ENCODE measurements at regions not wholly inside any gene's neighbourhood (a gene's known extent, or its start where the extent isn't known, plus 50 kb on each side); places are given as distances from the start of the nearest gene placed in this dataset.

DNA sequence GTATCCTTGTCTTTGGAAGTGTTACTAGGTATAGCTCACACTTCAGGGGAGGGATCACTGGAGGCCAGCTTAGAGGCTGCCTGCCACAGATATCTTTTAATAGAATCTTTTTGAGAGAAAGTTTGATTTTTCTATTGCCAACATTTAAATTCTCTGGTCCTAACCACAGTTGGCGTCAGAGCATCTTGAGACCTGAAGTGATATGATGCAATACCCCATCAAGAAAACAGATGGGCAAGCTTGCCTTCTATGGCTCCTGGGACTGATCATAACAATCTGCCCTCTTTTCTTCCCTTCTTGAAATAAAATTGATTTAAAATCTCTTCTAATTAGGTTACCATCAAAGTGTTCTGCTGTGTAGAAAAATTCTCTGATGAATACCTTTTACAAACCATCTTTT is 105.5 kb upstream of the ACKR3 start (continued):
- no peak for TF ChIP-seq FOXK2 (IDR thresholded peaks at IDR 0.05)
- TF ChIP-seq, protein P1, sequence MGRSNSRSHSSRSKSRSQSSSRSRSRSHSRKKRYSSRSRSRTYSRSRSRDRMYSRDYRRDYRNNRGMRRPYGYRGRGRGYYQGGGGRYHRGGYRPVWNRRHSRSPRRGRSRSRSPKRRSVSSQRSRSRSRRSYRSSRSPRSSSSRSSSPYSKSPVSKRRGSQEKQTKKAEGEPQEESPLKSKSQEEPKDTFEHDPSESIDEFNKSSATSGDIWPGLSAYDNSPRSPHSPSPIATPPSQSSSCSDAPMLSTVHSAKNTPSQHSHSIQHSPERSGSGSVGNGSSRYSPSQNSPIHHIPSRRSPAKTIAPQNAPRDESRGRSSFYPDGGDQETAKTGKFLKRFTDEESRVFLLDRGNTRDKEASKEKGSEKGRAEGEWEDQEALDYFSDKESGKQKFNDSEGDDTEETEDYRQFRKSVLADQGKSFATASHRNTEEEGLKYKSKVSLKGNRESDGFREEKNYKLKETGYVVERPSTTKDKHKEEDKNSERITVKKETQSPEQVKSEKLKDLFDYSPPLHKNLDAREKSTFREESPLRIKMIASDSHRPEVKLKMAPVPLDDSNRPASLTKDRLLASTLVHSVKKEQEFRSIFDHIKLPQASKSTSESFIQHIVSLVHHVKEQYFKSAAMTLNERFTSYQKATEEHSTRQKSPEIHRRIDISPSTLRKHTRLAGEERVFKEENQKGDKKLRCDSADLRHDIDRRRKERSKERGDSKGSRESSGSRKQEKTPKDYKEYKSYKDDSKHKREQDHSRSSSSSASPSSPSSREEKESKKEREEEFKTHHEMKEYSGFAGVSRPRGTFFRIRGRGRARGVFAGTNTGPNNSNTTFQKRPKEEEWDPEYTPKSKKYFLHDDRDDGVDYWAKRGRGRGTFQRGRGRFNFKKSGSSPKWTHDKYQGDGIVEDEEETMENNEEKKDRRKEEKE (IDR thresholded peaks at IDR 0.05): no peak

DNA sequence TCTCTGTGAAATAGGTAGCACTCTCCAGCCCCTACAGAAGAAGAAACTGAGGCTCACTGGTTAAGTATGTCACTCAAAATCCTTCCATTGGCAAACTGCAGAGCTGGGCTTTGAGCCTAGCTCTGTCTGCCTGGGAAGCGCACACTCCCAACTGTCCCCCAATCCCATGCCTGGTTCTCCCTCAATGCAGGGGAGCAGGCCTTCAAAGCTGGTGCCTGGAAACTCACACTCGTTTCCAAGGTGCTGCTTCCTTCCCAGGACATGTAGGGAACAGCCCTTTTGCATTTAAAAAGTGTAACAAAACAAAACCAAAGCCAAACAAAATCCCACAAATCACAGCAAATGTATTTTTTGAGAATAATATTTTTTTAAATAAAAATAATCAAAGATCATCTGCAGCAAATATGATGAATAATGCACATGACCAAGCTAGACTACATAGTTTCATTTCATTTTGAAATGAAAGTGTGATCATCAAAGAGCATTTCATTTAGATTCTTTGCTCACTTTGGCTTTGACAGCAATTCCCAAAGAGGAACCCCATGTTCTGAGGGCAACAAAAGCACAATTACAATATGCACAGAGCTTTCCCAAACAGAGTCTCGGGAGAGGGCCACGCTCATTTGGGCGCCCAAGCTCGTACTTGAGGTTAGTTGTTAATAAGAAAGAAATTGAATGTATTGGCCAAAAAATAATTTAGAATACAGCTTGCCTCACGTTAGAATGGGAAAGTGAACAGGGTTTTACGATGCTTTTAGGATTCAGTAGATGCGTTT is 96.7 kb upstream of the ACKR3 start:
- 56% methylated on average over 9 of the region's 9 CpGs for WGBS (ENCODE audit: insufficient coverage, insufficient replicate concordance, low lambda C conversion rate, missing lambda C conversion rate)
- no peak overlapping the region for H3K9ac ChIP-seq (ENCODE audit: control insufficient read depth, insufficient read depth, low read length)
- FAIRE-seq (no peak), DNase-seq (ENCODE audit: low read depth, low spot score) (no peak), ATAC-seq (no peak)
- H3K27me3 ChIP-seq (replicated peaks in 1 of 2; ENCODE audit: control insufficient read depth in 2 of 2, insufficient read depth in 2 of 2, low read length in 1 of 2): no peaks in the 10 kb centered on the region; a peak in 1 of 4 replicates
- H2AFZ ChIP-seq (ENCODE audit: control insufficient read depth, low read depth, low read length): no peak overlapping the region
- no peak overlapping the region for H3K4me2 ChIP-seq (ENCODE audit: control insufficient read depth, insufficient read depth)
- BruUV-seq (replicated peaks): no TSS peak
- intact Hi-C loops (cut with micrococcal nuclease; ENCODE audit: unreplicated experiment): no loop called here
- ChIA-PET SMC1A (ENCODE audit: uncharacterized antibody, unreplicated experiment) (interaction anchor here (1.1 kb wide), 1 partner anchor 97 kb away, joined by 4 read pairs; the partner anchor contains the start of gene ACKR3), POLR2A (no interaction called here), CTCF (no interaction called here), RAD21 (ENCODE audit: unreplicated experiment) (no interaction called here)
- no peaks in the 10 kb centered on the region for H3K79me2 ChIP-seq (ENCODE audit: control insufficient read depth, insufficient read depth, low read length)
- in situ Hi-C loops (cut with MboI): no loop called here
- no peaks in the 10 kb centered on the region for H3K9me3 ChIP-seq (replicated peaks; ENCODE audit: control insufficient read depth, insufficient read depth, low read length)
- H3K4me3 ChIP-seq: no peak overlapping the region
- no peak overlapping the region for H3K27ac ChIP-seq (ENCODE audit: control insufficient read depth, insufficient read depth)
- H3K4me1 ChIP-seq (ENCODE audit: control insufficient read depth, insufficient read depth, low read length): no peaks in the 10 kb centered on the region
- H3K36me3 ChIP-seq (ENCODE audit: control insufficient read depth in 2 of 2, insufficient read depth in 2 of 2, low read length in 1 of 2): no peaks in the 10 kb centered on the region
- no peaks in the 10 kb centered on the region for H4K20me1 ChIP-seq (ENCODE audit: control insufficient read depth, insufficient read depth)
- no peak for TF ChIP-seq STAT3 (IDR thresholded peaks at IDR 0.05; ENCODE audit: low read depth, low read length)
- TF ChIP-seq, protein P2, sequence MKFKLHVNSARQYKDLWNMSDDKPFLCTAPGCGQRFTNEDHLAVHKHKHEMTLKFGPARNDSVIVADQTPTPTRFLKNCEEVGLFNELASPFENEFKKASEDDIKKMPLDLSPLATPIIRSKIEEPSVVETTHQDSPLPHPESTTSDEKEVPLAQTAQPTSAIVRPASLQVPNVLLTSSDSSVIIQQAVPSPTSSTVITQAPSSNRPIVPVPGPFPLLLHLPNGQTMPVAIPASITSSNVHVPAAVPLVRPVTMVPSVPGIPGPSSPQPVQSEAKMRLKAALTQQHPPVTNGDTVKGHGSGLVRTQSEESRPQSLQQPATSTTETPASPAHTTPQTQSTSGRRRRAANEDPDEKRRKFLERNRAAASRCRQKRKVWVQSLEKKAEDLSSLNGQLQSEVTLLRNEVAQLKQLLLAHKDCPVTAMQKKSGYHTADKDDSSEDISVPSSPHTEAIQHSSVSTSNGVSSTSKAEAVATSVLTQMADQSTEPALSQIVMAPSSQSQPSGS (IDR thresholded peaks at IDR 0.05; ENCODE audit: low read length): no peak
- no peak for TF ChIP-seq ZZZ3 (IDR thresholded peaks at IDR 0.05; ENCODE audit: control insufficient read depth, insufficient read length, low read depth)
- no peak for TF ChIP-seq ZNF274 (IDR thresholded peaks at IDR 0.05; ENCODE audit: insufficient read depth, insufficient read length)
- TF ChIP-seq NFXL1 (IDR thresholded peaks at IDR 0.05; ENCODE audit: borderline replicate concordance): no peak
- no peak for TF ChIP-seq EP300 (IDR thresholded peaks at IDR 0.05; ENCODE audit: borderline replicate concordance in 1 of 2, control insufficient read depth in 1 of 2, low read depth in 2 of 2, low read length in 2 of 2)
- TF ChIP-seq, protein P3, sequence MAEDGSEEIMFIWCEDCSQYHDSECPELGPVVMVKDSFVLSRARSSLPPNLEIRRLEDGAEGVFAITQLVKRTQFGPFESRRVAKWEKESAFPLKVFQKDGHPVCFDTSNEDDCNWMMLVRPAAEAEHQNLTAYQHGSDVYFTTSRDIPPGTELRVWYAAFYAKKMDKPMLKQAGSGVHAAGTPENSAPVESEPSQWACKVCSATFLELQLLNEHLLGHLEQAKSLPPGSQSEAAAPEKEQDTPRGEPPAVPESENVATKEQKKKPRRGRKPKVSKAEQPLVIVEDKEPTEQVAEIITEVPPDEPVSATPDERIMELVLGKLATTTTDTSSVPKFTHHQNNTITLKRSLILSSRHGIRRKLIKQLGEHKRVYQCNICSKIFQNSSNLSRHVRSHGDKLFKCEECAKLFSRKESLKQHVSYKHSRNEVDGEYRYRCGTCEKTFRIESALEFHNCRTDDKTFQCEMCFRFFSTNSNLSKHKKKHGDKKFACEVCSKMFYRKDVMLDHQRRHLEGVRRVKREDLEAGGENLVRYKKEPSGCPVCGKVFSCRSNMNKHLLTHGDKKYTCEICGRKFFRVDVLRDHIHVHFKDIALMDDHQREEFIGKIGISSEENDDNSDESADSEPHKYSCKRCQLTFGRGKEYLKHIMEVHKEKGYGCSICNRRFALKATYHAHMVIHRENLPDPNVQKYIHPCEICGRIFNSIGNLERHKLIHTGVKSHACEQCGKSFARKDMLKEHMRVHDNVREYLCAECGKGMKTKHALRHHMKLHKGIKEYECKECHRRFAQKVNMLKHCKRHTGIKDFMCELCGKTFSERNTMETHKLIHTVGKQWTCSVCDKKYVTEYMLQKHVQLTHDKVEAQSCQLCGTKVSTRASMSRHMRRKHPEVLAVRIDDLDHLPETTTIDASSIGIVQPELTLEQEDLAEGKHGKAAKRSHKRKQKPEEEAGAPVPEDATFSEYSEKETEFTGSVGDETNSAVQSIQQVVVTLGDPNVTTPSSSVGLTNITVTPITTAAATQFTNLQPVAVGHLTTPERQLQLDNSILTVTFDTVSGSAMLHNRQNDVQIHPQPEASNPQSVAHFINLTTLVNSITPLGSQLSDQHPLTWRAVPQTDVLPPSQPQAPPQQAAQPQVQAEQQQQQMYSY (CRISPR knock-in tag; IDR thresholded peaks at IDR 0.05): no peak
- no peak for TF ChIP-seq MXI1 (IDR thresholded peaks at IDR 0.05; ENCODE audit: low read depth, low read length)
